Muscle of leg (tissue), 3 donors: ENCODE measurements at regions not wholly inside any gene's neighbourhood (a gene's known extent, or its start where the extent isn't known, plus 50 kb on each side); places are given as distances from the start of the nearest gene placed in this dataset.
"Not testable (repeated sequence)": the region's sequence is repeated elsewhere in the genome, so short reads cannot be mapped to it uniquely, and the experiment has no call there.

Experiments used
- DNase-seq: peaks from one replicate; pipeline ENCODE4 v3.0.0; 2013
- H3K27ac ChIP-seq: one replicate; pipeline ENCODE4 v1.5.1; 2013; ENCODE audit warnings: mild to moderate bottlenecking, low read length, control low read depth
- H3K27me3 ChIP-seq: one replicate; pipeline ENCODE4 v1.6.1; 2013; ENCODE audit warnings: low read length; ENCODE audit not compliant: control insufficient read depth, insufficient read depth
- H3K36me3 ChIP-seq: one replicate; pipeline ENCODE4 v1.6.1; 2013; ENCODE audit warnings: low read length; ENCODE audit not compliant: control insufficient read depth, insufficient read depth
- H3K4me1 ChIP-seq: one replicate; pipeline ENCODE4 v1.6.1; 2013; ENCODE audit warnings: low read length; ENCODE audit not compliant: control insufficient read depth, insufficient read depth
- H3K4me3 ChIP-seq: one replicate; pipeline ENCODE4 v1.5.1; 2013; ENCODE audit warnings: low read length, control low read depth
- H3K9me3 ChIP-seq: replicated peaks from 2 replicates; pipeline ENCODE4 v1.6.1; 2013; ENCODE audit warnings: low read depth, low read length; ENCODE audit not compliant: control insufficient read depth
- WGBS: methylation state at CpG from one replicate; pipeline ENCODE4 v1.1.5; 2013; ENCODE audit warnings: missing lambda C conversion rate; ENCODE audit not compliant: insufficient coverage; 5-methylcytosine and 5-hydroxymethylcytosine counted together

DNA sequence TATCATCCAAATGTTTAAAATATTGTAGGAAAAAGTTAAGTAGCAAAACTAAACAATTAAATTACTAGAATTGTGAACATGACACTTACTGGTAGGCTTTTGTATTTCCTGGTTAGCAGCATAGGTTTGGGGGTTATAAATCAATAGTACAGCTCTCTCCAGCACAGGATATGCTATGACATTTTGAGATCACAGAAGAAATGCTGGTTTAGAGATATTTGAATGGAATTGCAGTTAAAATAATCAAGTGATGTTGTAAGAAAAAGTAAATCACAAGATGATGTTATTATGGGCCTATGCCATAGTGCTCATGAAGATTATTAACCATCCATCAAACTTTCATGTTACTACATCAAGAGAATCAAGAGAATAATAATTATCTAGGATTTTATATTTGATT is 1079.9 kb upstream of the SLIT2 start:
- no peak overlapping the region for H3K4me3 ChIP-seq
- no peak overlapping the region for H3K27ac ChIP-seq
- H3K36me3 ChIP-seq = no peaks in the 10 kb centered on the region
- H3K27me3 ChIP-seq = no peaks in the 10 kb centered on the region
- DNase-seq = peak; percentile 7
- H3K9me3 ChIP-seq = no peaks in the 10 kb centered on the region
- H3K4me1 ChIP-seq = no peaks in the 10 kb centered on the region

DNA sequence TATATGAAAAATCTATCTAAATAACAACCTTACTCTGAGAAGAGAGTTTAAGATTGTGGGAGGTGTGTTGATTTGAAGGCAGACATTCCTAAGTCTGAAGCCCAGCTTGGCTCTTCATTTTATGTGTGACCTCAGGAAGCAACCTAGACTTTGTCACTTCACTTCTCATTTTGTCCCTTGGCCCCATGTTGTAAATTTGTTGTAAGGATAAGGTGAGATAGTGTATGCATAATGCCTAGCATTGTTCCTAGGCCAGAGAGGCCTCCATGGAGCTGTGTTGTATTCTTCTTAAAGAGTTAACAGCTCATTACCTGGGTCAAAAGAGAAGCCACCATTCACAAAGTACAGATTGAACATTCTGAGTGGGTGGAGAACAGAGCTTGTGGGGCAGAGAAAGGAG is 1084.4 kb upstream of the SLIT2 start:
- Histone ChIP-seq H3K36me3 (no peaks in the 10 kb centered on the region), H3K4me3 (no peak overlapping the region), H3K9me3 (no peaks in the 10 kb centered on the region), H3K27ac (no peak overlapping the region), H3K4me1 (no peaks in the 10 kb centered on the region), H3K27me3 (no peaks in the 10 kb centered on the region)
- no peak for DNase-seq

DNA sequence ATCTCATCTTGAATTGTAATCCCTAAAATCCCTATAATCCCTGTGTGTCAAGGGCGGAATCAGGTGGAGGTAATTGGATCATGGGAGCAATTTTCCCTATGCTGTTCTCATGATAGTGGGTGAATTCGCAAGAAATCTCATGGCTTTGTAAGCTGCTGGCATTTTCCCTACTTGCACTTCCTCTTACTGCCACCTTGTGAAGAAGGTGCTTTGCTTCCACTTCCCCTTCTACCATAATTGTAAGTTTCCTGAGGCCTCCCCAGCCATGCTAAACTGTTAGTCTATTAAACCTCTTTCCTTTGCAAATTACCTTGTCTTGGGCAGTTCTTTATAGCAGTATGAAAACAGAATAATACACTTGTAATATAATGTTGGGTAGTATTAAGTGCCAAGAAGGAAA is 1087.4 kb upstream of the SLIT2 start:
- Histone ChIP-seq H3K9me3 (no peaks in the 10 kb centered on the region), H3K36me3 (no peaks in the 10 kb centered on the region), H3K27me3 (no peaks in the 10 kb centered on the region), H3K4me1 (no peaks in the 10 kb centered on the region), H3K27ac (no peak overlapping the region), H3K4me3 (no peak overlapping the region)
- WGBS = no CpG with 5 or more reads among the region's 2 CpGs
- no peak for DNase-seq

DNA sequence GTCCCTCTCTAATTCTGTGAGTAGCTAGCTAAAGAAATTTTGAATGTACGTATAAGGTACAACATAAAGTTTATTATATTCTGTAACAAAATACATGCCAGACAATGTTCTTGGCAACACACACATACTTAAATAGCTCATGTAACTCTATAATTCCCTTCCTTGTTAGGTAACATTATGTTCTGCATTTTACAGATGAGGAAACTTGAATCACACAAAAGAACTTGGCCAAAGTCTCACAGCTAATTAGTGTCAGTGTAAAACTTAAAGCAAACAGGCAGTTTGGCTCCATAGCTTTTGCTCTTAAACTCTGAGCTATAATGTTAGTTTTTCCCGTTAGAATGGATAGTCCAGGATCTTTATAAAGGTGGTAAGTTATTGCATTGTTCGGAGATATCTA is 1091.8 kb upstream of the SLIT2 start:
- Histone ChIP-seq H3K36me3 (no peaks in the 10 kb centered on the region), H3K27me3 (no peaks in the 10 kb centered on the region), H3K27ac (no peak overlapping the region), H3K9me3 (peaks cover 13% of the 10 kb centered on the region), H3K4me3 (no peak overlapping the region), H3K4me1 (peaks cover 2% of the 10 kb centered on the region)
- WGBS = no CpG with 5 or more reads among the region's 3 CpGs
- DNase-seq = peak; percentile 7

DNA sequence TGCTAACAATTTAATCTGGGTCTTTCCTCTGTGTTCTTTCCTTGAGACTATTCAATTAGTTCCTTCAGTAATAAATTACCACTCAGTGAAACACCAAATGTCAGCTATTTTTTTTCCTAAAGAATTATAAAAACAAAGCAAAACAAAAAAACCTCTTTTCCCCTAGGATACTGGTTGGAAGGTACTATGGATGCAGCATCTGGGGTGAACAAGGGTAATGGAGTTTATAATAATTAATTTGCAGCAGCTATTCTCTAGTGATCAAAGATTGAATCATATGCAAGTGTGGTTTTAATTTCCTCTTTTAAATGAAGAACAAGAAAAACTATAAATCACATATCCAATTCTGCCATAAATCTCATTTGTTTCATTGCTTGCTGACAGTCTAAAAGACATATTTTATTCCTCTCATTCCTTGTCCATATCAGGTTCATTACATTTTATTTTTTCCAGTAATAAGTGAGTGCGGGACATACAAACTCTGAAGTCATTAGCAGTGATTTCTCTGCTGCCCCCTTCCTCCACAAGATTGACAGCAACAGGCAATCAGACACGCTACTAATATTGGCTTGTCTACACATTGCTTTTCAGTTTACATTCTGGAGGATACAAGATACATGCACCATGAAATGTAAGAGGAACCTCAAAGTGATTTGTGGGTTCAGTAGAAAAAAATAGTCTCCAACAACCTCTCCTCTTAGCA is 1093.4 kb upstream of the SLIT2 start:
- WGBS = no CpG with 5 or more reads among the region's 2 CpGs

DNA sequence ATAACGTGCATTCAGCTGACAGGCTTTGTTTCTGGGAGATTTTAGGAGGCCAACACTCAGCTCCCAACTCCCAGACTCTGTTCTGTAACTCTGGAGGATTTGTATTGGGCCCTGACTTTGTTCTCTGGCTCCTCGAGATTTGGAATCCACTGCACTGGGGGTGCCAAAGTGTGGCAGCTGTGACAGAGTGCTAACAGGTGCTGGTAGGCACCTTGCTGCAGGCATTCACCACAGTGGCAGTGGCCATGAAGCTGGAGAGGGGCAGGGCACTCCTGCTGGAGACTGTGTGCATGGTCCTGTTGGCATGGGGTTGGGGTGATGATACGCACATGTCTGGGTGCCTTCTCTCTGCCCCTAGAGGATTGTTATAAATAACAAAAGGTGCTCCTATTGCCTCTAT is 1094.9 kb upstream of the SLIT2 start:
- 83% methylated on average over 1 of the region's 3 CpGs for WGBS
- Histone ChIP-seq H3K4me1 (peaks cover 2% of the 10 kb centered on the region), H3K9me3 (peaks cover 13% of the 10 kb centered on the region), H3K36me3 (no peaks in the 10 kb centered on the region), H3K4me3 (no peak overlapping the region), H3K27ac (no peak overlapping the region), H3K27me3 (no peaks in the 10 kb centered on the region)
- no peak for DNase-seq

More for the DNA sequence above, 1093.4 kb upstream of the SLIT2 start:
- Histone ChIP-seq H3K36me3 (no peaks in the 10 kb centered on the region), H3K4me3 (no peak overlapping the region), H3K9me3 (peaks cover 13% of the 10 kb centered on the region), H3K27ac (no peak overlapping the region), H3K4me1 (peaks cover 2% of the 10 kb centered on the region), H3K27me3 (no peaks in the 10 kb centered on the region)
- peak; percentile 7 for DNase-seq

DNA sequence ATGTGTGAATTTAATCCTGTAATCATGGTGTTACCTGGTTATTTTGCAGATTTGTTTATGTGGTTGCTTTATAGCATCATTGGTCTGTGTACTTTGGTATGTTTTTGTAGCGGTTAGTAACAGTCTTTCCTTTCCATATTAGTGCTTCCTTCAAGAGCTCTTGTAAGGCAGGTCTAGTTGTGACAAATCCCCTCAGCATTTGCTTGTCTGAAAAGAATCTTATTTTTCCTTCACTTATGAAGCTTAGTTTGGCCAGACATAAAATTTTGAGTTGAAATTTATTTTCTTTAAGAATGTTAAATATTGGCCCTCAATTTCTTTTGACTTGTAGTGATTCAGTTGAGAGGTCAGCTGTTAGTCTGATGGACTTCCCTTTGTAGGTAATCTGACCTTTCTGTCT is 1096.1 kb upstream of the SLIT2 start:
- H3K36me3 ChIP-seq = no peaks in the 10 kb centered on the region
- no CpG with 5 or more reads among the region's 1 CpG for WGBS
- peaks cover 13% of the 10 kb centered on the region for H3K9me3 ChIP-seq
- H3K4me1 ChIP-seq = peaks cover 2% of the 10 kb centered on the region
- no peak overlapping the region for H3K27ac ChIP-seq
- no peaks in the 10 kb centered on the region for H3K27me3 ChIP-seq
- no peak overlapping the region for H3K4me3 ChIP-seq
- DNase-seq = no peak

DNA sequence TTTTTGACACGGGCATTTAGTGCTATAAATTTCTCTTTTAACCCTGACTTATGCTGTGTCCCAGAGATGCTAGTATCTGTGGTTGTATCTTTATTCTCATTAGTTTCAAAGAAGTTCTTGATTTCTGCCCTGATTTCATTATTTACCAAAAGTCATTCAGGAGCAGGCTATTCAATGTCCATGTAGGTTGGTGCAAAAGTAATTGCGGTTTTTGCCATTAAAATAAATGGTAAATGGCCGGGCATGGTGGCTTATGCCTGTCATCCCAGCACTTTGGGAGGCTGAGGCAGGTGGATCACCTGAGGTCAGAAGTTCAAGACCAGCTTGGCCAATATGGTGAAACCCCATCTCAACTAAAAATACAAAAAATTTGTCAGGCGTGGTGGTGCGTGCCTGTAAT is 1097.4 kb upstream of the SLIT2 start:
- not testable (repeated sequence) for DNase-seq, H3K27me3 ChIP-seq, H3K4me3 ChIP-seq, H3K4me1 ChIP-seq, H3K36me3 ChIP-seq, H3K27ac ChIP-seq
- WGBS = 100% methylated on average over 2 of the region's 5 CpGs
- peaks cover 13% of the 10 kb centered on the region for H3K9me3 ChIP-seq

DNA sequence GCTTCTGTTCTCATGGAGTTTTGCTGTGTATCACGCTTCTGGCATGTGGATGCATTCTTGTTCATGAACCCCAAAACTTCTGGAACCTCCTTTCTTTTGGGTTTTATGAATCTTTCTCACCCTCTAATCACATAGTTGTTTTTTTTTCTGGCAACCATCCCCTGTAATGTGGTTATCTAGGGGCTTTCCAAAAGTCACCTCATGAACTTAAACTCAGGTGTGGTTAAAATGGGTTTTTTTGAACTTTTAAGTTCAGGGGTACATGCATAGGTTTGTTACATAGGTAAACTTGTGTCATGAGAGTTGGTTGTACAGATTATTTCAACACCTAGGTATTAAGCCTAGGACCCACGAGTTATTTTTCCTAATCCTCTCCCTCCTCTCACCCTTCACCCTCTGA is 1099.4 kb upstream of the SLIT2 start:
- Histone ChIP-seq H3K27me3 (no peaks in the 10 kb centered on the region), H3K4me3 (no peak overlapping the region), H3K9me3 (peaks cover 13% of the 10 kb centered on the region), H3K4me1 (peaks cover 2% of the 10 kb centered on the region), H3K36me3 (no peaks in the 10 kb centered on the region), H3K27ac (no peak overlapping the region)
- no CpG with 5 or more reads among the region's 2 CpGs for WGBS
- no peak for DNase-seq

DNA sequence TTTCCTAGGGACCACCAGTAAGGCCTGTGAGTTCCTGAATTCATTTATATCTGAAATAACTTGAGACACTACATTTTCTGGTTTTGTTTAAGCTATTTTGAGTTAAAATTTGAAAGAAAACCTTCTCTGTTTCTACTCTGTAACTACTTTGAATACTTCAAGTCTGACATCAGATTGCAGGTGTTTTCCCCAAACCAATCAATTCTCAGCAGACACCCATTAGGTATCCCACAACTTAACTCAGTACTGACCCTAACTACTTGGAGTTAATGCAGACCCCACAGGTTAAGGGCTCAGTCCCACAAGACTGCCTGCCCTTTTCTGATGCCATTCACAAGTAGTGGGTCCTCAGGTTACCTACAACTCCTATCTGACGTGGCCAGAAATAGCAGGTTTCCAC is 1100.0 kb upstream of the SLIT2 start:
- Histone ChIP-seq H3K4me1 (no peaks in the 10 kb centered on the region), H3K9me3 (peaks cover 11% of the 10 kb centered on the region), H3K27ac (no peak overlapping the region), H3K36me3 (no peaks in the 10 kb centered on the region), H3K4me3 (no peak overlapping the region), H3K27me3 (no peaks in the 10 kb centered on the region)
- DNase-seq = no peak
- WGBS = no CpG with 5 or more reads among the region's 1 CpG

DNA sequence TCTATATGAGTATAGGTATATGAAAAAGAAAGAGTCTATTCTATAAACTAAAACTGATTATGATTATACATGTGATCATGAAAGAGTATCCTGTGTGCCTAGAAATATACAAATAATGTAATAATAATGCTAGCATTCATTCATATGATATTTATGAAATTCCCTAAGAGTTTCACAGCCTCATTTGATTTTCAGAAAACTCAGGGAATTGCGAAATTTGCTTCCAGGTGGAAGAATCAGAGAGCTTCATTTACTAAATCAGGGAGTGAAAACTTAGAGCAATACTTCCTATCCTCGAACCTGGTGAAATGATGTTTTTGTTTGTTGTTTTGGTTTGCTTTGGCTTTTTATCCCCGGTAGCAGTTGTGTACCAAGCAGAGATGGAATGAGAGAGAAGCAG is 1105.7 kb upstream of the SLIT2 start:
- Histone ChIP-seq H3K27ac (no peak overlapping the region), H3K9me3 (no peaks in the 10 kb centered on the region), H3K4me3 (no peak overlapping the region), H3K27me3 (no peaks in the 10 kb centered on the region), H3K36me3 (no peaks in the 10 kb centered on the region), H3K4me1 (no peaks in the 10 kb centered on the region)
- WGBS = no CpG with 5 or more reads among the region's 3 CpGs
- DNase-seq = no peak
